ENCODE measurements at regions not wholly inside any gene's neighbourhood (a gene's known extent, or its start where the extent isn't known, plus 50 kb on each side); places are given as distances from the start of the nearest gene placed in this dataset.

- Histone ChIP-seq H3K4me3 (ENCODE audit: low read depth, low read length, poor library complexity, severe bottlenecking) (no peak overlapping the region), H3K9me3 (ENCODE audit: low read depth, low read length, poor library complexity, severe bottlenecking) (no peaks in the 10 kb centered on the region), H3K27me3 (replicated peaks; ENCODE audit: insufficient read depth, low read depth, low read length, poor library complexity) (no peaks in the 10 kb centered on the region), H3K36me3 (ENCODE audit: insufficient read depth, low read length, poor library complexity, severe bottlenecking) (no peaks in the 10 kb centered on the region), H3K27ac (ENCODE audit: low read depth, low read length, poor library complexity, severe bottlenecking) (no peak overlapping the region), H3K4me1 (ENCODE audit: insufficient read depth, low read length, poor library complexity, severe bottlenecking) (no peaks in the 10 kb centered on the region)
- DNase-seq (ENCODE audit: low spot score) = no peak
- BruUV-seq (replicated peaks) = no TSS peak
- TF ChIP-seq EZH2 (IDR thresholded peaks at IDR 0.05; ENCODE audit: borderline replicate concordance, low read depth, low read length, poor library complexity, severe bottlenecking) = no peak
- no peak for TF ChIP-seq CTCF (conservative IDR thresholded peaks at IDR 0.05; ENCODE audit: low read depth, low read length)
- intact Hi-C loops (cut with micrococcal nuclease; ENCODE audit: unreplicated experiment) = no loop called here
- ChIA-PET POLR2A (ENCODE audit: low non-redundant PET) (no interaction called here), CTCF (no interaction called here)
These were observed 457.7 kb downstream of the NKX6-1 start for GRCh38 chr4:84041426-84041825.

- ChIA-PET POLR2A (ENCODE audit: low non-redundant PET) (no interaction called here), CTCF (no interaction called here)
- intact Hi-C loops (cut with micrococcal nuclease; ENCODE audit: unreplicated experiment) = no loop called here
- no TSS peak for BruUV-seq (replicated peaks)
- Histone ChIP-seq H3K27ac (ENCODE audit: low read depth, low read length, poor library complexity, severe bottlenecking) (no peak overlapping the region), H3K27me3 (replicated peaks; ENCODE audit: insufficient read depth, low read depth, low read length, poor library complexity) (no peaks in the 10 kb centered on the region), H3K36me3 (ENCODE audit: insufficient read depth, low read length, poor library complexity, severe bottlenecking) (no peaks in the 10 kb centered on the region), H3K4me1 (ENCODE audit: insufficient read depth, low read length, poor library complexity, severe bottlenecking) (no peaks in the 10 kb centered on the region), H3K9me3 (ENCODE audit: low read depth, low read length, poor library complexity, severe bottlenecking) (no peaks in the 10 kb centered on the region), H3K4me3 (ENCODE audit: low read depth, low read length, poor library complexity, severe bottlenecking) (no peak overlapping the region)
- no peak for DNase-seq (ENCODE audit: low spot score)
- TF ChIP-seq EZH2 (IDR thresholded peaks at IDR 0.05; ENCODE audit: borderline replicate concordance, low read depth, low read length, poor library complexity, severe bottlenecking) = no peak
These were observed 463.5 kb downstream of the NKX6-1 start for GRCh38 chr4:84035568-84035967.

GRCh38 chr4:84032372-84032771 is 466.7 kb downstream of the NKX6-1 start:
- POLR2A ChIA-PET (ENCODE audit: low non-redundant PET) = no interaction called here

More at GRCh38 chr4:84032372-84032771, 466.7 kb downstream of the NKX6-1 start:
- CTCF ChIA-PET = no interaction called here
- Histone ChIP-seq H3K9me3 (ENCODE audit: low read depth, low read length, poor library complexity, severe bottlenecking) (no peaks in the 10 kb centered on the region), H3K36me3 (ENCODE audit: insufficient read depth, low read length, poor library complexity, severe bottlenecking) (no peaks in the 10 kb centered on the region), H3K27ac (ENCODE audit: low read depth, low read length, poor library complexity, severe bottlenecking) (no peak overlapping the region), H3K4me3 (ENCODE audit: low read depth, low read length, poor library complexity, severe bottlenecking) (no peak overlapping the region), H3K27me3 (replicated peaks; ENCODE audit: insufficient read depth, low read depth, low read length, poor library complexity) (no peaks in the 10 kb centered on the region), H3K4me1 (ENCODE audit: insufficient read depth, low read length, poor library complexity, severe bottlenecking) (no peaks in the 10 kb centered on the region)
- BruUV-seq (replicated peaks) = no TSS peak
- DNase-seq (ENCODE audit: low spot score) = no peak
- intact Hi-C loops (cut with micrococcal nuclease; ENCODE audit: unreplicated experiment) = no loop called here
- TF ChIP-seq EZH2 (IDR thresholded peaks at IDR 0.05; ENCODE audit: borderline replicate concordance, low read depth, low read length, poor library complexity, severe bottlenecking) = no peak
- no peak for TF ChIP-seq CTCF (conservative IDR thresholded peaks at IDR 0.05; ENCODE audit: low read depth, low read length)
